NCI-H748 treated with DMSO at 0.1 percent for 48 hours (cell line): ENCODE measurements at regions not wholly inside any gene's neighbourhood (a gene's known extent, or its start where the extent isn't known, plus 50 kb on each side); places are given as distances from the start of the nearest gene placed in this dataset.
A peak's percentile ranks its signal among the peaks of the same experiment; 100 is the strongest.
"Not testable (repeated sequence)": the region's sequence is repeated elsewhere in the genome, so short reads cannot be mapped to it uniquely, and the experiment has no call there.

Experiments used
- DNase-seq: peaks from one replicate; lab custom pipeline; 2025; lab: John Stamatoyannopoulos, UW

DNA sequence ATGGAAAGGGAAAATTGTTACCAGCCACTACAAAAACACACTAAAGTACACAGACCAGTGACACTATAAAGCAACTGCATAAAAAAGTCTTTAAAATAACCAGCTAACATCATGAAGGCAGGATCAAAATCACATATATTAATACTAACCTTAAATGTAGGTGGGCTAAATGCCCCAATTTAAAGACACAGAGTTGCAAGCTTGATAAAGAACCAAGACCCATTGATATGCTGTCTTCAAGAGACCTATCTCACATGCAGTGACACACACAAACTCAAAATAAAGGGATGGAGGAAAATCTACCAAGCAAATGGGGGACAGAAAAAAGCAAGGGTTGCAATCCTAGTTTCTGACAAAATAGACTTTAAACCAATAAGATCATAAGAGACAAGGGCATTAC is 246.3 kb downstream of the SEC16B start:
- DNase-seq: no peak

DNA sequence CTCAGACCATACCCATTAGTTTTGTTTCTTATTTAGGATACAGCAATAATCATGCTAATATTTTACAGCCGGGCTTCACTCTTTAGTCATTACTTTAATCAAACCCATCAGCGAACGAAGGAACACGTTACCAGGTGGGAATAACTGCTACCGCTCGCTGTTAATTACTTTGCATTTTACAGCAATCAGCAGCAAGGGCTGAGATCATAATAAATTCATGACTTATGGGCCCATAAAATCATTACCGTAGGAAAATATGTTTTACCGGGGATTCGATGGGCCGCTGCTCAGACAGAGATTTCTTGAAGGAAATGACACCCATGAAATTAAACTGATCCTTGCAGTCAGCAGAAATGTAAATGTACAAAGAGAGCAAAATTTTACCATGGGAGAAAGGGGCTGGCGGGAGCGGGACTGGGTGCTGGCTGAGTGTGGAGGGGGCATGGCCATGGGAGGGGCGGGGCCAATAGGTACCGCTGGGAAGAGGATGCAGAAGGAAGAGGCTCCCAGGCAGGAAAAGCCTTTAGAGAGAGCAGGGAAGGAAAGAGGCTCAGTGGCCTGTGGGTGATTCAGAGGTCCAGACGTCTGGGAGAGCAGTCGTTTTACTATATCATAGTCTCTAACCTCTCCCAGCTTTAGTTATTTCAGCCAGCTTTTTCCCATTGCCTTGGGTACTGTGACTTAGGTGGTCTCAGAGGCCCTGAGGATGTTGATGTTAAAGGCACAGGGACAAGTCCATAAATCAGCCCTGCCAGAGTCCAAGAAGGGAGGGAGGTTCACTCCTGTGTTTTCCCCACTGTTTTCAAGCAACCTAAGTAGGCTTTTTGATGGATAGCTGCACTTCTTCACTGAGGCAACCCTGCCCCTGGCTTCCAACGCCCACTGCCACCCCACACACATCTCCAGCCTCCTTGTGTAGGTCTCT is 258.9 kb downstream of the SEC16B start:
- DNase-seq: no peak

GRCh38 chr1:177708406-177708805 is 261.5 kb downstream of the SEC16B start:
- DNase-seq: no peak

GRCh38 chr1:177706977-177707376 is 262.9 kb downstream of the SEC16B start:
- DNase-seq: no peak

- DNase-seq: no peak
These were observed 264.0 kb downstream of the SEC16B start for GRCh38 chr1:177705839-177706238.

DNA sequence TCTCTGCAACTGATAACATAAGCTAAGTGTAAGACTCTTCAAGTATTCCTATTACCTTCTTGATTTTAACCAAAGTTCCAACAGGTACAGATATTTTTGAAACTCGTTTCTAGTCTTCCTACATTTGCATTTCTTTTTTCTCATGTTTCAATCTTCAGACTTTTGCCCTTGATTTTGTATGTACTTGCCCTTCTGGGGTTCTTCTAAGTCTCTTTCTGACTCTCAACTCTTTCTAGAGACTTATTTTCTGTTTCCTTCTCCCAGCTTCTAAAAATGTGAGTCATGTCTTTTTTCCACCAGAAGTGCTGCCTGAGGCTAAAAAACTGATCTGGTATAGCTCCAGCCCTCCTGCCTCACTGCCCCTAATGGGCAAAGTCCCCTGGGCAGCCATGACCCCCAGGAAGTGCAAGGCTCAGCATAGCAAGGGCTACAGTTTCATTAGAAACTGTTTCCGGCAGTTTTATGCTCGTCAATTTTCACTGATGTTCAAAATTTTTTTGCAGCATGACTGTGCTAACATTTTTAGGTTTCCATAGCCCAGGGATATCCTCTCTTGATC is 265.9 kb downstream of the SEC16B start:
- DNase-seq: no peak

DNA sequence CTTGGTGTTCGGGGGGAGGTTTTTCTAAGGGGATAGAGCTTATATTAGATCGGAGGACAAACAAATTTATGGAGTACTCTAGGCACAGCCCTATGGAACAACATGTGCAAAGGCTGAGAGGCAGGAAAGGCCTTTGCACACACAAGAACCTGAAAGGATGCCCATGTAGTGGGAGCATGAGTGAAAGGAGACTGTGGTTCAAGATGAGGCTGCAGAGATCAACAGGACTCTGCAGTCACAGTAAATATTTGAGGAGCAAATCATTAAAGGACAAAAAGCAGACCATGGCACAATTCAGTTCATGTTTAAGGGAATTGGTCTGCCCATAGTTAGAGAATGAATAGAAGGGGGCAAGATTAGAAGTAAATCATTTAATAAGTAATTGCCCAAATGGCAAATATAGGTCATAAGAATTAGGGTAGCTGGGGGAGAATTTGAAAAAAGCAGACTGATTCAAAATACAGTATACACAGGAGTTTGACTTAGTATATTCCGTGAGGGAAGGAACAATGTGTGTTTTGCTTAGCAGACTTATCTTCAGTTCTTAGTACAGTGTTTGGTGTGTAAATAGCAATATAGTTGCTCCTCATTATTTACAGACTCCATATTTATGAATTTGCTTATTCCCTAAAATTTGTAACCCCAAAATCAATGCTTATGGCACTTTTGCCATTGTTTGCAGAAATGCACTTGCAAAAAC is 268.1 kb downstream of the SEC16B start:
- no peak for DNase-seq

DNA sequence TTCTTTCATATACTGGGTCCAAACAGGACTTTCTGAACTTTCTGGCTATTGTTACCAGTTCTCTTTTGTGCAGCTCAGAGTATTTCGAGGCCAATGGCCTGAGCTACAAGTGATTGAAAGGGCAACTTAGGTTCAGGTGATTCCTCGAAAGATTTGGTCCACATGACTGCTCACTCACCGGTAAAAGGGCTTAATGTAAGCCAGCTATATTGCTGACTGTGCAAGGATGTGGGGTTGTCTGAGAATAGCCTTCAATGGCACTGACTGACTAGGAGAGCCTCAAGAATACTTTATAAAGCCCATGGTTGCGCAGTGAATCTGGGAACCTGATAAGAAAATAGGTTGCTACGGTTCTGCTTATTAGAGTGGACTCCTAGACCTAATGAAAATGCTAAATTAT is 269.0 kb downstream of the SEC16B start:
- no peak for DNase-seq

- no peak for DNase-seq
These were observed 278.9 kb downstream of the SEC16B start for GRCh38 chr1:177690996-177691395.

DNA sequence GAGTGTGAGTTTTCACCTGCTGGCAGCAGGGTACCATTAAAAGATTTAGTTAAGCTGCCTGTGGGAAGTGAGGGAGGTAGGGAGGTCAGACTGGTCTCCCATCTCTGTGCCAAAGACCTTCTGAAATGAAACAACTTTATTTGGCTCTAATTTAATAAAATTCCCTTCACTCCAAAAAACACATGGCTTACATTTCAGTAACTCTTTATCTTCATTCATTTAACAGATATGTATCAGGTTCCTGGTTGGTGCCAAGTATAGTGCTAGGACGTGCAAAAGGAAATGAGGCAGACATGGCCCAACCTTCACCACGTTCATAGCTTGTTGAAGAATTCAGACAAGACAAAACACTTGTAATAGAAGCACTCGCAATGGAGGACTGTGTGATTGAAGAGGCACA is 282.3 kb downstream of the SEC16B start:
- no peak for DNase-seq

GRCh38 chr1:177686933-177687332 is 282.9 kb downstream of the SEC16B start:
- peak; percentile 62 for DNase-seq

GRCh38 chr1:177669161-177669560 is 300.7 kb downstream of the SEC16B start:
- no peak for DNase-seq

- DNase-seq: no peak
These were observed 303.9 kb downstream of the SEC16B start for GRCh38 chr1:177665935-177666334.

GRCh38 chr1:177664742-177665141 is 305.1 kb downstream of the SEC16B start:
- DNase-seq: not testable (repeated sequence)

- DNase-seq: no peak
These were observed 309.7 kb downstream of the SEC16B start for GRCh38 chr1:177660188-177660587.

DNA sequence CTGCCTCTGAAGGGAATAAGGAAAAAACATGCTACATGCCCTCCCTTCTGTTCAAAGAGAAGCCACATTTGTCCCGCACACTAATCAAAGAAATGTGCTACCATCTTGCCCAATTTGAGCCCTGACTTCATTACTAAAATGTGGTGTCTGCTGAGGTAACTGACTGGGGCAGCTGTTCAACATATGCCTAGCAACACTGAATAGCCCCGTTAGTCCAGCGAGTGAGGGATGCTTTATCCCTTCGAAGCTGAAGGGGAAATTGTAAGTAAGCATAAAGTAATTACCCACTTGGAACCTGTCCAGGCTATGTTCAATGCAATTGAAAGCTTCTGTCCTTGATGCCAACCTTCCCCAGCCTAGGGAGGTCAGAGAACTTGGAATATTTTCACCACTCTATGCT is 310.6 kb downstream of the SEC16B start:
- DNase-seq: peak; percentile 3

GRCh38 chr1:177656598-177656997 is 313.3 kb downstream of the SEC16B start:
- DNase-seq: no peak

GRCh38 chr1:177650947-177651346 is 318.9 kb downstream of the SEC16B start:
- no peak for DNase-seq

GRCh38 chr1:177648731-177649265 is 321.1 kb downstream of the SEC16B start:
- no peak for DNase-seq

DNA sequence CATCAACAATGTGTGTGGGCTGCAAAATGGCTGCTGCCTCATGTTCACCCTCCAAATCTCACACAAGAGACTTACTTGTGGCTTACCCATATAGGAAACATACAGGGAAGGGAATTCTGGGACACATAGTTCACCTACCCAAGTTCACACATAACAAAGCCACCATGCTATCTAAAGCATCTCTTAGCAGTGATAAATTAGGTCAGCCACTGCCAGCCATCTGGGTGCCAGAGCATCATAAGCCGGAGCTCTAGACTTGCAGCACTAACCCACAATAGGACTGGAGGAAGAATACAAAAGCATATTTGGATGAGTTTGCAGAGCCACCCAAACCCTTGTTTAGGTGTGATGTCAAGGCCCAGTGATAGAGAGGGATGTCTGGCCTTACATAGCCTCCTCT is 321.7 kb downstream of the SEC16B start:
- no peak for DNase-seq

DNA sequence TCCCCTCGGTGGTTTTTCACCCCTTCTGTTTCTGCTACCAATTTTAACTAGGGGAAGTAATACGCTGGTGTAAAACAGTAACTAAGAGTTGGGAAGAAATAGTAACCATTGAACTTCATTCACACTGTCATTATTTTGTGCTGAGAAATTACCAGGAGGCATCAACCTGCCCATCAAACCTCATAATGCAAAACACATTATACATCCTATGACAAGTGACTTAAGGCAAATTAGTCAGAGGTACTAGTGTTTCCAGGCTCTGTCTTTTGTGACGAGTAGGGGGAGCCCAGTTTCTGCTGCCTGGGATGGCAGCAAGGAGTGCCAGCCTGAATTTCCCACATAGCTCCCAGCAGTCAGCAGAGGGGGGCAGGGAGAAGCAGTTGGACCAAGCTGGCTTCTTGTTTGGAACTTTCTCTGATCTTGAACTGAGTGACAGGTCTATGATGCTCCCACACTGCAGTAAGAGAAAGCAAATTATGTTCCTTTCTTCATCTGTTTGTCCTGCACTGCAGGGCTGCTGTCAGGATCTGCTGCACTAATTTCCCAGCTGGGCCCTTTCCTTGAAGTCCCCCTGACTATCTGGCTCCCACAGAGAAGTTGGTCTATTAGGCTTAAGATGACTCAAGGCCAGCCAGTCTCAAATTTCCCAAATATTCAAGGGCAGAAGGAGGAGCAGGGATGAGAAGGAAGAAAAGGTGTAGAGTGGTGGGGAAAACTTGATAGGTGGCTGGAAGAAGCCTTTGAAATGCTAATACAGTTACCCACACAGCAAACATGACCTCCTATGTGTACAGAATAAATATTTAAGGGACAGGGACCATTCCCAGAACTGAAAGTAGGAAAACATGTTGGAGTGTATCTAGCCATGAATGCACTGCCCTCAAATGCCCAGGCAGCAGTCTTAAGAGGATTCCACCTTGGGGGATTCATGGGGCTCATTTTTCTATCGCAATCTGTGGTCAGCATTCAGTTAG is 322.8 kb downstream of the SEC16B start:
- DNase-seq: no peak
